ENCODE measurements at regions not wholly inside any gene's neighbourhood (a gene's known extent, or its start where the extent isn't known, plus 50 kb on each side); places are given as distances from the start of the nearest gene placed in this dataset.

GRCh38 chrX:124651031-124651430 is 304.7 kb downstream of the SH2D1A start (continued):
- TF ChIP-seq YY1 (IDR thresholded peaks at IDR 0.05; ENCODE audit: extremely low read depth, insufficient replicate concordance, low read depth, low read length) = no peak
- no peak for TF ChIP-seq RAD21 (IDR thresholded peaks at IDR 0.05; ENCODE audit: low read depth)
- TF ChIP-seq, protein P1, sequence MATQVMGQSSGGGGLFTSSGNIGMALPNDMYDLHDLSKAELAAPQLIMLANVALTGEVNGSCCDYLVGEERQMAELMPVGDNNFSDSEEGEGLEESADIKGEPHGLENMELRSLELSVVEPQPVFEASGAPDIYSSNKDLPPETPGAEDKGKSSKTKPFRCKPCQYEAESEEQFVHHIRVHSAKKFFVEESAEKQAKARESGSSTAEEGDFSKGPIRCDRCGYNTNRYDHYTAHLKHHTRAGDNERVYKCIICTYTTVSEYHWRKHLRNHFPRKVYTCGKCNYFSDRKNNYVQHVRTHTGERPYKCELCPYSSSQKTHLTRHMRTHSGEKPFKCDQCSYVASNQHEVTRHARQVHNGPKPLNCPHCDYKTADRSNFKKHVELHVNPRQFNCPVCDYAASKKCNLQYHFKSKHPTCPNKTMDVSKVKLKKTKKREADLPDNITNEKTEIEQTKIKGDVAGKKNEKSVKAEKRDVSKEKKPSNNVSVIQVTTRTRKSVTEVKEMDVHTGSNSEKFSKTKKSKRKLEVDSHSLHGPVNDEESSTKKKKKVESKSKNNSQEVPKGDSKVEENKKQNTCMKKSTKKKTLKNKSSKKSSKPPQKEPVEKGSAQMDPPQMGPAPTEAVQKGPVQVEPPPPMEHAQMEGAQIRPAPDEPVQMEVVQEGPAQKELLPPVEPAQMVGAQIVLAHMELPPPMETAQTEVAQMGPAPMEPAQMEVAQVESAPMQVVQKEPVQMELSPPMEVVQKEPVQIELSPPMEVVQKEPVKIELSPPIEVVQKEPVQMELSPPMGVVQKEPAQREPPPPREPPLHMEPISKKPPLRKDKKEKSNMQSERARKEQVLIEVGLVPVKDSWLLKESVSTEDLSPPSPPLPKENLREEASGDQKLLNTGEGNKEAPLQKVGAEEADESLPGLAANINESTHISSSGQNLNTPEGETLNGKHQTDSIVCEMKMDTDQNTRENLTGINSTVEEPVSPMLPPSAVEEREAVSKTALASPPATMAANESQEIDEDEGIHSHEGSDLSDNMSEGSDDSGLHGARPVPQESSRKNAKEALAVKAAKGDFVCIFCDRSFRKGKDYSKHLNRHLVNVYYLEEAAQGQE (IDR thresholded peaks at IDR 0.05; ENCODE audit: low read depth) = no peak
- TF ChIP-seq CBX3 (IDR thresholded peaks at IDR 0.05; ENCODE audit: low read depth) = no peak
- TF ChIP-seq ELF1 (IDR thresholded peaks at IDR 0.05; ENCODE audit: borderline replicate concordance, low read depth) = no peak
- TF ChIP-seq, protein P2, sequence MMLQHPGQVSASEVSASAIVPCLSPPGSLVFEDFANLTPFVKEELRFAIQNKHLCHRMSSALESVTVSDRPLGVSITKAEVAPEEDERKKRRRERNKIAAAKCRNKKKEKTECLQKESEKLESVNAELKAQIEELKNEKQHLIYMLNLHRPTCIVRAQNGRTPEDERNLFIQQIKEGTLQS (IDR thresholded peaks at IDR 0.05) = no peak

- BruUV-seq (replicated peaks) = no TSS peak
- Histone ChIP-seq H3K9me2 (ENCODE audit: insufficient read depth) (no peaks in the 10 kb centered on the region), H3K27me3 (ENCODE audit: insufficient read depth, low read length) (no peaks in the 10 kb centered on the region), H3K27ac (ENCODE audit: low read depth, low read length) (no peak overlapping the region), H3K79me2 (ENCODE audit: insufficient read depth, low read length) (no peaks in the 10 kb centered on the region), H3K36me3 (ENCODE audit: control insufficient read depth in 1 of 2, insufficient read depth in 2 of 2, low read length in 2 of 2) (no peaks in the 10 kb centered on the region), H3K9me3 (ENCODE audit: control insufficient read depth in 1 of 2, insufficient read depth in 1 of 2, low read depth in 1 of 2, low read length in 2 of 2) (no peaks in the 10 kb centered on the region), H3K9ac (ENCODE audit: low read length) (no peak overlapping the region), H3K4me1 (ENCODE audit: control insufficient read depth in 1 of 2, insufficient read depth in 2 of 2, low read length in 2 of 2) (no peaks in the 10 kb centered on the region), H3K4me2 (ENCODE audit: low read length) (no peak overlapping the region), H3K4me3 (replicated peaks in 1 of 2; ENCODE audit: low read depth in 1 of 2, low read length in 2 of 2) (no peak overlapping the region), H4K20me1 (ENCODE audit: insufficient read depth) (no peaks in the 10 kb centered on the region), H2AFZ (ENCODE audit: low read depth, low read length, poor library complexity, severe bottlenecking) (no peak overlapping the region)
- ChIA-PET POLR2A (no interaction called here), CTCF (no interaction called here), RAD21 (ENCODE audit: low non-redundant PET in 1 of 2, low total read pairs in 2 of 2, uncharacterized antibody in 2 of 2, unreplicated experiment in 2 of 2) (no interaction called here)
- intact Hi-C loops (cut with micrococcal nuclease) = no loop called here
- ATAC-seq (no peak), DNase-seq (ENCODE audit: low read depth, low spot score) (no peak)
- no peak for TF ChIP-seq TCF7L2 (IDR thresholded peaks at IDR 0.05; ENCODE audit: borderline replicate concordance, extremely low read depth, insufficient read depth, insufficient read length)
- TF ChIP-seq, protein P3, sequence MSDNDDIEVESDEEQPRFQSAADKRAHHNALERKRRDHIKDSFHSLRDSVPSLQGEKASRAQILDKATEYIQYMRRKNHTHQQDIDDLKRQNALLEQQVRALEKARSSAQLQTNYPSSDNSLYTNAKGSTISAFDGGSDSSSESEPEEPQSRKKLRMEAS (IDR thresholded peaks at IDR 0.05) = no peak
- TF ChIP-seq SP1 (IDR thresholded peaks at IDR 0.05; ENCODE audit: low read depth) = no peak
- TF ChIP-seq, protein P4, sequence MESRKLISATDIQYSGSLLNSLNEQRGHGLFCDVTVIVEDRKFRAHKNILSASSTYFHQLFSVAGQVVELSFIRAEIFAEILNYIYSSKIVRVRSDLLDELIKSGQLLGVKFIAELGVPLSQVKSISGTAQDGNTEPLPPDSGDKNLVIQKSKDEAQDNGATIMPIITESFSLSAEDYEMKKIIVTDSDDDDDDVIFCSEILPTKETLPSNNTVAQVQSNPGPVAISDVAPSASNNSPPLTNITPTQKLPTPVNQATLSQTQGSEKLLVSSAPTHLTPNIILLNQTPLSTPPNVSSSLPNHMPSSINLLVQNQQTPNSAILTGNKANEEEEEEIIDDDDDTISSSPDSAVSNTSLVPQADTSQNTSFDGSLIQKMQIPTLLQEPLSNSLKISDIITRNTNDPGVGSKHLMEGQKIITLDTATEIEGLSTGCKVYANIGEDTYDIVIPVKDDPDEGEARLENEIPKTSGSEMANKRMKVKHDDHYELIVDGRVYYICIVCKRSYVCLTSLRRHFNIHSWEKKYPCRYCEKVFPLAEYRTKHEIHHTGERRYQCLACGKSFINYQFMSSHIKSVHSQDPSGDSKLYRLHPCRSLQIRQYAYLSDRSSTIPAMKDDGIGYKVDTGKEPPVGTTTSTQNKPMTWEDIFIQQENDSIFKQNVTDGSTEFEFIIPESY (IDR thresholded peaks at IDR 0.05; ENCODE audit: extremely low read depth, insufficient replicate concordance, low read length) = no peak
- no peak for TF ChIP-seq CEBPB (IDR thresholded peaks at IDR 0.05; ENCODE audit: low read depth)
- TF ChIP-seq, protein P1 (IDR thresholded peaks at IDR 0.05; ENCODE audit: low read depth) = no peak
Observed at GRCh38 chrX:124665621-124666400, 319.4 kb downstream of the SH2D1A start.

Measured in HCT116 (cell line).